Mesothelial cell of epicardium (in vitro differentiated cells): ENCODE measurements at regions not wholly inside any gene's neighbourhood (a gene's known extent, or its start where the extent isn't known, plus 50 kb on each side); places are given as distances from the start of the nearest gene placed in this dataset.
"Not testable (repeated sequence)": the region's sequence is repeated elsewhere in the genome, so short reads cannot be mapped to it uniquely, and the experiment has no call there.

Source experiments
- DNase-seq, 2 experiments: peaks; one replicate each; pipeline ENCODE4 v3.0.0; 2021; ENCODE audit warnings: low spot score in 2 of 2; ENCODE audit not compliant: unreplicated experiment in 2 of 2
- H3K27ac Mint-ChIP-seq: 2 replicates; pipeline ENCODE4 v1.8.0; 2021; ENCODE audit warnings: mixed read lengths
- H3K27me3 Mint-ChIP-seq: 2 replicates; pipeline ENCODE4 v1.8.0; 2021; ENCODE audit warnings: low read depth, mixed read lengths
- H3K36me3 Mint-ChIP-seq: 2 replicates; pipeline ENCODE4 v1.8.0; 2021; ENCODE audit warnings: mixed read lengths
- H3K4me1 Mint-ChIP-seq: 2 replicates; pipeline ENCODE4 v1.8.0; 2021; ENCODE audit warnings: mixed read lengths
- H3K4me3 Mint-ChIP-seq: 2 replicates; pipeline ENCODE4 v1.8.0; 2021; ENCODE audit warnings: mild to moderate bottlenecking, moderate library complexity, mixed read lengths
- H3K9me3 Mint-ChIP-seq: 2 replicates; pipeline ENCODE4 v1.8.0; 2021; ENCODE audit warnings: mixed read lengths
- TF ChIP-seq, protein P1 (sequence below): fragments of 200-600 bp; sonication (generic); IDR thresholded peaks from one replicate; pipeline ENCODE4 v1.5.0; 2021; ENCODE audit warnings: antibody characterized with exemption; ENCODE audit not compliant: unreplicated experiment

DNA sequence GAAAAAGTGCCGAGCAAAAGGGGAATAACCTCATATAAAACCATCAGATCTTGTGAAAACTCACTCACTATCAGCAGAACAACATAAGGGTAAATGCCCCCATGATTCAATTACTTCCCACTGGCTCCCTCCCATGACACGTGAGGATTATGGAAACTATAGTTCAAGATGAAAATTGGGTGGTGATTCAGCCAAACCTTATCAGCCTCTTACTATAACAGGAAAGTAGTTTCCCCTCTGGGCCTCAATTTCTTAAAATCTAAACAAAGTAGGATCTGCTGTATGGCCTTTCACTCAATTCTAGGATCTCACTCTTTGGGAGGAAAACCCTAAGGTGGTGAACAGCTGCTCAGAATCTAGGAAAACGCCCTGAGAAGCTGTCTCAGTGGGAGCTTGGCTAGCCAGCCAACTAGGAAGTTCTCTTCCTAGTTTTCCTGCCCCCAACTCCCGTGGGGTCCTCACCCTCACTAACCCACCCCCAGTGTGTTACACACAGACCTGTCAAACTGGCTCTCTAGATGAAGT, 1017.1 kb upstream of the HS3ST1 start:
- H3K4me1 Mint-ChIP-seq = peaks cover 22% of the 10 kb centered on the region
- H3K4me3 Mint-ChIP-seq = no peak overlapping the region
- DNase-seq = no peak
- no peaks in the 10 kb centered on the region for H3K36me3 Mint-ChIP-seq
- no peaks in the 10 kb centered on the region for H3K27me3 Mint-ChIP-seq
- peaks cover 13% of the 10 kb centered on the region for H3K9me3 Mint-ChIP-seq
- TF ChIP-seq, protein P1, sequence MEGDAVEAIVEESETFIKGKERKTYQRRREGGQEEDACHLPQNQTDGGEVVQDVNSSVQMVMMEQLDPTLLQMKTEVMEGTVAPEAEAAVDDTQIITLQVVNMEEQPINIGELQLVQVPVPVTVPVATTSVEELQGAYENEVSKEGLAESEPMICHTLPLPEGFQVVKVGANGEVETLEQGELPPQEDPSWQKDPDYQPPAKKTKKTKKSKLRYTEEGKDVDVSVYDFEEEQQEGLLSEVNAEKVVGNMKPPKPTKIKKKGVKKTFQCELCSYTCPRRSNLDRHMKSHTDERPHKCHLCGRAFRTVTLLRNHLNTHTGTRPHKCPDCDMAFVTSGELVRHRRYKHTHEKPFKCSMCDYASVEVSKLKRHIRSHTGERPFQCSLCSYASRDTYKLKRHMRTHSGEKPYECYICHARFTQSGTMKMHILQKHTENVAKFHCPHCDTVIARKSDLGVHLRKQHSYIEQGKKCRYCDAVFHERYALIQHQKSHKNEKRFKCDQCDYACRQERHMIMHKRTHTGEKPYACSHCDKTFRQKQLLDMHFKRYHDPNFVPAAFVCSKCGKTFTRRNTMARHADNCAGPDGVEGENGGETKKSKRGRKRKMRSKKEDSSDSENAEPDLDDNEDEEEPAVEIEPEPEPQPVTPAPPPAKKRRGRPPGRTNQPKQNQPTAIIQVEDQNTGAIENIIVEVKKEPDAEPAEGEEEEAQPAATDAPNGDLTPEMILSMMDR = no peak
- no peak overlapping the region for H3K27ac Mint-ChIP-seq

DNA sequence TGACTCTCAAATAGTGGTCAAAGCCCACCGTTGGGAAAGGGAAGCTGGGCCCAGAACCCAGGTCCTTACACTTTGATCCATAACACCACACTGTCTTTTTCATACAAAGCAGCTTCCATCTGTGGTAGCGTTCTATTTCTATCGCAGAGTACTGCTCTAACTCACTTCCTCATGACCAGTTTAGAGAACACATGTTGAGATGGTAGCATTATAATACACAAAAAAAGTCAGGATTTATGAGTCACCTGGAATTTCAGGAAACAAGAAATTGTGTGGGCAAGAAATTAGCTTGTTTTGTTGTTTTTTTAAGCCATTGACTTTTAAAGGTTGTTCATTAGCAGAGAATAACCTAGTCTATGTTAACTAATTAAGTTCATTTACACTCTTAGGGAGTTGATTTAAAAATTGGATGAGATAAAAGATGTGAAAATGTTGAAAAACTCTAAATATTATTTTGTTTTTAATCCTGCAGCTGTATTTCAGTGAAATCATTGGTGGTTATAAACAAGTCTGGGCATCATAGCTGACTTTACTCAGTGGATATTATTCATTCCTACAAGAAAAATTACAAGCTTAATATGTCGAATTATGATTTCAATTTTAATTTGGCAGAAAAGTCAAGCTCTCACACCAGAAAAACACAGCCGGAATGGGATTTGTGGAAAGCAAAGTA, 1011.1 kb upstream of the HS3ST1 start:
- no peak overlapping the region for H3K27ac Mint-ChIP-seq

DNA sequence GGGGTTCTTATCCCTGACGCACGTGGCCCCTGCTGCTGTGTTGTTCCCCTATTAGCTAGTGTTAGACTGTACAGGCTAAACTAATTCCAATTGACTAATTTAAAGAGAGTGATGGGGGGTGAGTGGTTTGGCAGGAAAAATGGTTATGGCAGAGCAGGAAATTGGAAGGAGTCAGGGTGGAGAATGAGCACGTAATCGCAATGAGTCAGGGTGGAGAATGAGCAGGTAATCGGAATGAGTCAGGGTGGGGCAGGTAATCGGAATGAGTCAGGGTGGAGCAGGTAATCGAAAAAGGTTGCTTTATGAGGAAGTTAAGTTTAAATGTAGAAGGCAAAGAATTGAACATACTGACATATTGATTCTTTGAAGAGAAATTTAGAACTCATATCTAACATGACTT, 1002.6 kb upstream of the HS3ST1 start:
- not testable (repeated sequence) for H3K4me3 Mint-ChIP-seq, H3K4me1 Mint-ChIP-seq, H3K27ac Mint-ChIP-seq

More for the DNA sequence above, 1011.1 kb upstream of the HS3ST1 start:
- H3K9me3 Mint-ChIP-seq = peaks cover 3% of the 10 kb centered on the region
- no peaks in the 10 kb centered on the region for H3K4me1 Mint-ChIP-seq
- H3K27me3 Mint-ChIP-seq = no peaks in the 10 kb centered on the region
- no peaks in the 10 kb centered on the region for H3K36me3 Mint-ChIP-seq
- DNase-seq = no peak
- TF ChIP-seq, protein P1 = no peak
- H3K4me3 Mint-ChIP-seq = no peak overlapping the region

DNA sequence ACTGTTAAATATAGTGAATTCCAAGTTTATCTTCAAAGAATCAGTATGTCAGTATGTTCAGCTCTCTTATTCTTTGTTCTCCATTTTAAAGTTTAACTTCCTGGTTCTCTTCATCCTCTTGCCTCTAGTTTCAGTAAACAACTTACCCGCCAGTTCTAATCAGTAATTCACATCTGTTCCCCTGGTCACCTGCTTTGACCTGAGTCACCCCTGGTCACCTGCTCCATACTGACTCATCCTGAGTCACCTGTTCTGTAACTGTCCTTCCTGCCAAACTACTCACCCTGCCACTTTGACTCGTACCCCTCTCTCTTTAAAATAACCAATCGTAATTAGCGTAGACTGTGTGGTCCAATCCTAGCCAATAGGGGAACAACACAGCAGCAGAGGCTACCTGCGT, 992.7 kb upstream of the HS3ST1 start:
- Mint-ChIP-seq H3K9me3 (no peaks in the 10 kb centered on the region), H3K27ac (no peak overlapping the region), H3K27me3 (no peaks in the 10 kb centered on the region)

More for the DNA sequence above, 1002.6 kb upstream of the HS3ST1 start:
- DNase-seq, H3K9me3 Mint-ChIP-seq, H3K27me3 Mint-ChIP-seq, H3K36me3 Mint-ChIP-seq: not testable (repeated sequence)

DNA sequence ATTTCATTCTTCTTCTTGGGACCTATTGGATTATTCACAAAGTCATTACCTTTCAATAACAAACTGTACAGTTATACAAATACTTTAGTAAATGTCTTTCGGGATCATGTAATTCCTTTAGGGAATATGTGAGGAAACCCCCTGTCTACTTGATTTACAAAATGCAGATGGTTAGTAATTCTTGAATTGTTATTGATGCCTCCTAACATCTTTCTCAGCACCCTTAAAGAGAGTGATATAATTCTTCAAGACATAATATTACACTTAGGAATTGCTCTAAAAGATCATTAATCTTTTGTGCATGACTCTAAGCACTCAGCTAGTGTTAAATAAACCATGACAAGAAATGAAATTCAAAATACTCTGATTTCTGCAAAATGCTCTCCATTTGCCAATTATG, 988.1 kb upstream of the HS3ST1 start:
- Mint-ChIP-seq H3K4me1 (no peaks in the 10 kb centered on the region), H3K36me3 (no peaks in the 10 kb centered on the region)
- TF ChIP-seq, protein P1 = no peak

More for the DNA sequence above, 992.7 kb upstream of the HS3ST1 start:
- no peak for DNase-seq
- Mint-ChIP-seq H3K4me1 (no peaks in the 10 kb centered on the region), H3K36me3 (no peaks in the 10 kb centered on the region), H3K4me3 (no peak overlapping the region)
- TF ChIP-seq, protein P1 = no peak

DNA sequence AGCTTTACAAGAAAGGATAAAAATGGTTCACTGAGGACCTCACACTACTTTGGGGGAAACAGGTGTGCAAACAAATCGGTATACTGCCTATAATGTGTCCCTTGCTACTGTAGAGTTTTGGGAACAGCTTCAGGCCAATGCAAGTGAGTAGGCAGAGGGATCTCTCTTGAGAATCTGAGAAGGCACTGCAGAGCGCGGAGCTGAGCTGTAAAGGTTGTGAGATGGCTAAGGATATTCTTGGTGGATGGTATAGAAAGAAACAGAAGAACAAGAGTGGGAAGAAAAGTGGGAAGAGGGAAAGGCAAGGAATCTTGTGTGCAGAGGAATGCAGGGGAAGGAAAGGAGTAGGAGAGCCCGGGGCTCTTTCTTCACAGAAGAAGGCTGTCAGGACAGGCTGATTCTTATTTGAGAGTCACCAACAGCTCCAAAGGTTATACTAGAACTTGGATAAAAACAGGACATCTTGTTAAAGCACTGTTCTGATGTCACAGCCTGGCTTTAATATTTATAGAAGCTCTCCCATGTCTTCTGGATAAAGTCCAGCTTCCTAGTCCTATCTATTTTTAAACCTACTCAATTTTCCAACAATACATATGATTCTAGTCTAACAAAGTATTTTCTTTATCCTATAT, 985.6 kb upstream of the HS3ST1 start:
- Mint-ChIP-seq H3K27ac (no peak overlapping the region), H3K27me3 (no peaks in the 10 kb centered on the region), H3K4me1 (no peaks in the 10 kb centered on the region), H3K9me3 (no peaks in the 10 kb centered on the region), H3K36me3 (no peaks in the 10 kb centered on the region), H3K4me3 (no peak overlapping the region)
- TF ChIP-seq, protein P1 = no peak
- no peak for DNase-seq

More for the DNA sequence above, 988.1 kb upstream of the HS3ST1 start:
- no peak overlapping the region for H3K4me3 Mint-ChIP-seq
- H3K9me3 Mint-ChIP-seq = no peaks in the 10 kb centered on the region
- H3K27ac Mint-ChIP-seq = no peak overlapping the region
- DNase-seq = no peak
- no peaks in the 10 kb centered on the region for H3K27me3 Mint-ChIP-seq
